CD8-positive, alpha-beta memory T cell (primary cell): ENCODE measurements at regions not wholly inside any gene's neighbourhood (a gene's known extent, or its start where the extent isn't known, plus 50 kb on each side); places are given as distances from the start of the nearest gene placed in this dataset.

ENCODE experiments used
- CTCF ChIA-PET: fragments of 350-600 bp; sonication (Branson Sonifier 250); formaldehyde crosslinking; loops from one replicate; lab custom pipeline; 2021; ENCODE audit warnings: antibody characterized with exemption; lab: Charles Lee
- POLR2A ChIA-PET: fragments of 350-600 bp; sonication (Branson Sonifier 250); formaldehyde crosslinking; loops from one replicate; lab custom pipeline; 2021; ENCODE audit warnings: antibody characterized with exemption; lab: Charles Lee
- DNase-seq, 5 donors: peaks; one replicate each; pipeline versions ENCODE4 v3.0.0 to v3.0.0-alpha.2; 2020 to 2022; ENCODE audit warnings: mixed read lengths in 1 of 5
- H3K27ac ChIP-seq: one replicate; pipeline ENCODE4 v1.7.0; 2013; ENCODE audit warnings: low read depth, mild to moderate bottlenecking, low read length, moderate library complexity
- H3K27me3 ChIP-seq: 2 replicates; pipeline ENCODE4 v1.7.0; 2013; ENCODE audit warnings: low read length, mild to moderate bottlenecking; ENCODE audit not compliant: insufficient read depth, poor library complexity, severe bottlenecking
- H3K36me3 ChIP-seq: 2 replicates; pipeline ENCODE4 v1.7.0; 2013; ENCODE audit warnings: mild to moderate bottlenecking, low read length, moderate library complexity; ENCODE audit not compliant: insufficient read depth
- H3K4me1 ChIP-seq: 2 replicates; pipeline ENCODE4 v1.7.0; 2013; ENCODE audit warnings: mild to moderate bottlenecking, low read length, moderate library complexity; ENCODE audit not compliant: insufficient read depth
- H3K4me3 ChIP-seq: 2 replicates; pipeline ENCODE4 v1.7.0; 2013; ENCODE audit warnings: mild to moderate bottlenecking, low read length
- H3K9me3 ChIP-seq: 2 replicates; pipeline ENCODE4 v1.7.0; 2013; ENCODE audit warnings: mild to moderate bottlenecking, low read length
- H3K27ac Mint-ChIP-seq, 8 donors: one replicate each; pipeline ENCODE4 v1.8.0; 2020 to 2021; ENCODE audit warnings: mixed read lengths in 8 of 8, mild to moderate bottlenecking in 6 of 8, inconsistent platforms in 3 of 8, moderate library complexity in 3 of 8
- H3K27me3 Mint-ChIP-seq, 2 donors: one replicate each; pipeline ENCODE4 v1.8.0; 2020 to 2021; ENCODE audit warnings: mixed read lengths in 2 of 2, mild to moderate bottlenecking in 1 of 2, moderate library complexity in 1 of 2
- H3K36me3 Mint-ChIP-seq, 3 donors: one replicate each; pipeline ENCODE4 v1.8.0; 2020 to 2021; ENCODE audit warnings: mixed read lengths in 3 of 3, inconsistent platforms in 1 of 3, mild to moderate bottlenecking in 1 of 3
- H3K4me1 Mint-ChIP-seq, 3 donors: one replicate each; pipeline ENCODE4 v1.8.0; 2020 to 2021; ENCODE audit warnings: mixed read lengths in 3 of 3, inconsistent platforms in 1 of 3, mild to moderate bottlenecking in 1 of 3
- H3K4me3 Mint-ChIP-seq, 7 donors: one replicate each; pipeline ENCODE4 v1.8.0; 2020 to 2021; ENCODE audit warnings: mixed read lengths in 7 of 7, mild to moderate bottlenecking in 6 of 7, moderate library complexity in 4 of 7, inconsistent platforms in 2 of 7
- H3K9me3 Mint-ChIP-seq, 5 donors: one replicate each; pipeline ENCODE4 v1.8.0; 2020 to 2022; ENCODE audit warnings: mixed read lengths in 5 of 5, mild to moderate bottlenecking in 3 of 5, moderate library complexity in 2 of 5, inconsistent platforms in 1 of 5

DNA sequence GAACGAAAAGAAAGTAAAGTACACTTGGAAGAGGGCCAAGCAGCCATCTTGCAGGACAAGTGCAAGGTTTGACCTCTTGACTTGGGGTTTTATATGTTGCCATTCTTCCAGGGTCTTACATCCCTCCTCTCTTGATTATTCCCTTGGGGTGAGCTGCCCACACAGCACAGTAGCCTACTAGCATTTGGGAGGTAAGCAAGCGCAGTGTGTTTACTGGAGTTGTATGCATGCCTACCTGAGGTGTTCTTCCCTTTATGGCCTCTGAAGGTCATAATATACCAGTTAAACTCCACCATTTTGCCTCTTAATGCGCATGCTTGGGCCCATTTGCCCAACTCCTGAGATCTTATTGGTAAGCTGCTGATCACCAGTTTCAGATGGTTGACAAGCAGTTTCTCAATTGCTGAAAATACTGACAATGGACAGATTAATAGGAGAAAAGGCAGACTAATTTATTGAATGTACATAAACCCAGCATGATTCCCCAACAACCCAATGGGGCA, 173.8 kb upstream of the SLC30A5 start:
- no peaks in the 10 kb centered on the region for H3K4me1 Mint-ChIP-seq
- ChIA-PET CTCF (no interaction called here), POLR2A (no interaction called here)
- H3K27ac ChIP-seq = no peak overlapping the region
- no peaks in the 10 kb centered on the region for H3K4me1 ChIP-seq
- H3K27me3 ChIP-seq = no peaks in the 10 kb centered on the region
- peaks cover 18% of the 10 kb centered on the region in 2 donors for H3K27me3 Mint-ChIP-seq
- H3K9me3 ChIP-seq = peaks cover 5% of the 10 kb centered on the region
- DNase-seq = no peak
- no peak overlapping the region for H3K27ac Mint-ChIP-seq
- H3K36me3 Mint-ChIP-seq = peaks cover 0 to 2% (median 0%) of the 10 kb centered on the region in 3 donors
- H3K4me3 ChIP-seq = no peak overlapping the region
- peaks cover 0 to 8% (median 3%) of the 10 kb centered on the region in 5 donors for H3K9me3 Mint-ChIP-seq
- no peak overlapping the region for H3K4me3 Mint-ChIP-seq
- H3K36me3 ChIP-seq = no peaks in the 10 kb centered on the region

DNA sequence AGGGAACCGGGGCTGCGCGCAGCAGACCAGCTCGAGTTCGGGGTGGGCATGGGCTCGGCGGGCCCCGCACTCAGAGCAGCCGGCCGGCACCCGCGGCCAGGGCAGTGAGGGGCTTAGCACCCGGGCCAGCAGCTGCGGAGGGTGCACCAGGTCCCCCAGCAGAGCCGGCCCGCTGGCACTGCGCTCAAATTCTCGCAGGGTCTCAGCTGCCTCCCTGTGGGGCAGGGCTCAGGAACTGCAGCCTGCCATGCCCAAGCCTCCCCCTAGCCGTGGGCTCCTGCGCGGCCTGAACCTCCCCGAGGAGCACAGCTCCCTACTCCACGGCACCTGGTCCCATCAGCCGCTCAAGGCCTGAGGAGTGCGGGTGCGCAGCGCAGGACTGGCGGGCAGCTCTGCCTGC, 172.9 kb upstream of the SLC30A5 start:
- Histone ChIP-seq H3K36me3 (no peaks in the 10 kb centered on the region), H3K27ac (no peak overlapping the region), H3K4me1 (no peaks in the 10 kb centered on the region), H3K9me3 (peaks cover 5% of the 10 kb centered on the region), H3K4me3 (no peak overlapping the region), H3K27me3 (no peaks in the 10 kb centered on the region)
- Mint-ChIP-seq H3K4me1 (no peaks in the 10 kb centered on the region), H3K9me3 (peaks cover 0 to 8% (median 3%) of the 10 kb centered on the region in 5 donors), H3K27ac (no peak overlapping the region), H3K4me3 (no peak overlapping the region), H3K27me3 (peaks cover 18% of the 10 kb centered on the region in 2 donors), H3K36me3 (peaks cover 0 to 2% (median 0%) of the 10 kb centered on the region in 3 donors)
- POLR2A ChIA-PET = no interaction called here
- CTCF ChIA-PET = no interaction called here
- DNase-seq = no peak

DNA sequence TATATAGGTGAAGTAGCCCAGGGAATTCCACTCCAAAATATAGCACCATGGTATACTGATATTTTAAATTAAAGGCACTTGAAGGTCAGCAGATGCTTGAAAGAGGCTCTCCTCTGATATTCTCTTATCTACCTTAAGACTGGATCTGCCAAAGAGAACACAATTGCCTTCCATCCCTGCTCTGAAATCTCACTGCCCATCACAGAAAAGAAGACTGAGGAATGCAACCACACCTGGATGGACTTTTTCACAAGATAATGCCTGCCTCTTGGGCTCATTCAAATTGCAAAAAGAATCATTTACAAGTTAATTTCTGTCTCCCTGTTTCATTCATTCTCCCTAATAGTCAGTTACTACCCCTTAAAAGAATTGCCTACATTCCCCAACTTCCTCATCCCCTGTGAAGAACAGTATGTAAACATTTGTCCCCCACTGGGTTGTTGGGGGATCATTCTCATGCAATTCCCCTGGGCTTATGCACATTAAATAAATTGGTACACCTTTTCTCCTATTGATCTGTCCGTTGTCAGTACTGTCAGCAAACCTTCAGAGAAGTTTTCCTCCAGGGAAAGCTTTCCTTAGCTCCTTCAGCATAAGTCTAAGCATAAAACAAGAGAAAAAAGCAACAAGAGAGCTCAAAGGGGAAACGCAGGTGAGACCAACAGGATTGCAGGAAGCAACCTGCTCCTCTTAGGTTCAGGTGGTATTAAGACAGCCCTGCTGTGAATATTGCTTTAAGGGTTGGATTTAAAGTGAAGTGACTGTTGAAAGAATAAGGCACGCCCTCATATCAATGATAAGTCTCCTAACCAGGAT, 171.4 kb upstream of the SLC30A5 start:
- POLR2A ChIA-PET = no interaction called here
- Mint-ChIP-seq H3K4me1 (no peaks in the 10 kb centered on the region), H3K27me3 (peaks cover 11 to 18% of the 10 kb centered on the region in 2 donors), H3K27ac (no peak overlapping the region), H3K36me3 (peaks cover 0 to 2% (median 0%) of the 10 kb centered on the region in 3 donors), H3K9me3 (peaks cover 0 to 8% (median 3%) of the 10 kb centered on the region in 5 donors), H3K4me3 (no peak overlapping the region)
- Histone ChIP-seq H3K36me3 (no peaks in the 10 kb centered on the region), H3K9me3 (peaks cover 5% of the 10 kb centered on the region), H3K4me3 (no peak overlapping the region), H3K27me3 (no peaks in the 10 kb centered on the region), H3K27ac (no peak overlapping the region), H3K4me1 (no peaks in the 10 kb centered on the region)
- DNase-seq = no peak
- CTCF ChIA-PET = interaction anchor here (0.9 kb wide), 1 partner anchor 9 kb away, joined by 3 read pairs; no protein-coding TSS in a partner anchor

GRCh38 chr5:68924481-68925145, 169.2 kb upstream of the SLC30A5 start:
- no peaks in the 10 kb centered on the region for H3K4me1 ChIP-seq
- Mint-ChIP-seq H3K4me1 (no peaks in the 10 kb centered on the region), H3K27me3 (peaks cover 9 to 10% of the 10 kb centered on the region in 2 donors), H3K27ac (no peak overlapping the region), H3K9me3 (peaks cover 0 to 2% (median 0%) of the 10 kb centered on the region in 5 donors), H3K36me3 (no peaks in the 10 kb centered on the region), H3K4me3 (no peak overlapping the region)
- ChIA-PET POLR2A (no interaction called here), CTCF (no interaction called here)
- DNase-seq = no peak
- no peak overlapping the region for H3K27ac ChIP-seq
- no peaks in the 10 kb centered on the region for H3K36me3 ChIP-seq
- H3K4me3 ChIP-seq = no peak overlapping the region
- H3K9me3 ChIP-seq = no peaks in the 10 kb centered on the region
- H3K27me3 ChIP-seq = no peaks in the 10 kb centered on the region

DNA sequence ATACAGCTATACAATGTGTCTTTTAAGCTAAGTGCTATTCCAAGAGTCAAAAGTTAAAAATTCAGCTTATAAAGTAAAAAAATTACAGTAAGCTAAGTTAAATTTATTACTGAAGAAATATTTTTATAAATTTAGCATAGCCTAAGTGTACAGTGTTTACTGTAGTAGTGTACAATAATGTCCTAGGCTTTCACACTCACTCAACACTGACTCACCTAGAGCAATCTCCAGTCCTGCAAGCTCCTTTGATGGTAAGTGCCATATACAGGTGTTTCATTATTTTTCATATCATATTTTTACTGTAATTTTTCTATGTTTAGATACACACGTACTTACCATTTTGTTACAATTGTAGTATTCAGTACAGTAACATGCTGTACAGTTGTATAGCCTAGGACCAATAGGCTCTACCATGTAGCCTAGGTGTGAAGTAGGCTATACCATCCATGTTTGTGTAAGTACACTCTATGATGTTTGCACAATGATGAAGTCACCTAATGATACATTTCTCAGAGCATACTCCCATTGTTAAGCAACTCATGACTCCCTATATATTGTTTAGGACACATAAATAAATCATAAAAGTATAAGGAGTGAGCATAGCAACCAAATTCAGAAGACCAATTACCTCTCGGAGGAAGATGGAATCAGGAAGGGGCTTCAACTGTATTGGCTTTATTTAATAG, 165.1 kb upstream of the SLC30A5 start:
- Mint-ChIP-seq H3K4me3 (no peak overlapping the region), H3K4me1 (no peaks in the 10 kb centered on the region), H3K27ac (no peak overlapping the region), H3K27me3 (peaks cover 2 to 6% of the 10 kb centered on the region in 2 donors), H3K9me3 (peaks cover 10 to 24% (median 14%) of the 10 kb centered on the region in 5 donors), H3K36me3 (peaks cover 0 to 9% (median under 1%) of the 10 kb centered on the region in 3 donors)
- CTCF ChIA-PET = no interaction called here
- no peak for DNase-seq
- H3K27ac ChIP-seq = no peak overlapping the region
- no peaks in the 10 kb centered on the region for H3K36me3 ChIP-seq
- no peaks in the 10 kb centered on the region for H3K4me1 ChIP-seq
- no peaks in the 10 kb centered on the region for H3K27me3 ChIP-seq
- H3K4me3 ChIP-seq = no peak overlapping the region
- POLR2A ChIA-PET = no interaction called here
- no peaks in the 10 kb centered on the region for H3K9me3 ChIP-seq

DNA sequence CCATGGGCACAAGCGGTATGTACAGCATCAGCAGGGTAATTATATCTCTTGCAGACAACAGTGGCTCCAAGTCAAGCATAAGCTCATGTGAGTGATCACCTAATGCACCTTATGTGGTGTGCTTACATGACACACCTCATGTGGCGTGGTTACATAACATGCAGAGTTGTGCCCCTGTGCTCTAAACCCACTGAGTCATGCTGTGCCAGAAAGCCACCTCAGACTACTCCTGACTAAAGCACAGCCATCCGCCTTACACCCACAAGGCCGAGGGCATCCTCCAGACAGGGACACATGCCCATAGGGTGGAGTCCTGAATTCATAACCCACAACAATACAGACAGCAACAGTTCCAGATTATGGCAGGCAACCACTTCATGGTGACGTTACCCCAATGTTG, 163.7 kb upstream of the SLC30A5 start:
- Mint-ChIP-seq H3K36me3 (peaks cover 0 to 9% (median 1%) of the 10 kb centered on the region in 3 donors), H3K4me1 (no peaks in the 10 kb centered on the region), H3K27me3 (peaks cover 0 to 2% of the 10 kb centered on the region in 2 donors), H3K9me3 (peaks cover 11 to 28% (median 17%) of the 10 kb centered on the region in 5 donors), H3K4me3 (no peak overlapping the region), H3K27ac (no peak overlapping the region)
- Histone ChIP-seq H3K36me3 (no peaks in the 10 kb centered on the region), H3K4me3 (no peak overlapping the region), H3K9me3 (no peaks in the 10 kb centered on the region), H3K27ac (no peak overlapping the region), H3K27me3 (no peaks in the 10 kb centered on the region), H3K4me1 (no peaks in the 10 kb centered on the region)
- no peak for DNase-seq
- POLR2A ChIA-PET = no interaction called here
- CTCF ChIA-PET = no interaction called here

DNA sequence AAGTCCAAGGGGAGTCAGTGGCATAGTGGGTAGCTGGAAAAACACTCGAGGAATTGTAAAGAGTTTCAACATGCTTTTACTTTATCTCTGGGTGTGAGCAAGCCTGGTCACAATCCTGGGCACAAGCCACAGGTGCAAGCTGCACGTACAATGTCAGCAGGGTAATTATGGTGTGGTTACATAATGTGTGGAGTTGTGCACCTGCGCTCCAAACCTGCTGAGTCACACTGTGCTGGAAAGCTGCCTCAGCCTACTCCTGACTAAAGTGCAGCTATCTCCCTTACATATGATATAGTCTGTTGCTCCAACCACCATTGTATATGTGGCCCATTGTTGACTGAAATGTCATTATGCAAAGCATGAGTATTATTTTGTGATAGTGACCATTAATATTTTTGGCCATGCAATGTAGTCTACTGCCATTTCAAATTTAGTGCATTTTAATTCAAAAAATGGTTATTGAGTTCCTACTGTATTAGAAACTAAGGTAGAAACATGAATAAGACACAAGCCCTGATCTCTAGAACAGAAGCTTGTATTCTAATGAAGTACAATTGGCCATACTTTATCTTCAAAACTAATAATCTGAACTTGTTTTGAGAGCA, 160.9 kb upstream of the SLC30A5 start:
- no peaks in the 10 kb centered on the region for H3K36me3 ChIP-seq
- no peaks in the 10 kb centered on the region for H3K4me1 ChIP-seq
- CTCF ChIA-PET = no interaction called here
- peak in 2 of 5 donors; percentile 3 to 12 for DNase-seq
- peaks cover 0 to 4% of the 10 kb centered on the region in 2 donors for H3K27me3 Mint-ChIP-seq
- H3K9me3 ChIP-seq = no peaks in the 10 kb centered on the region
- H3K9me3 Mint-ChIP-seq = peaks cover 11 to 28% (median 17%) of the 10 kb centered on the region in 5 donors
- no peak overlapping the region for H3K27ac ChIP-seq
- no peaks in the 10 kb centered on the region for H3K4me1 Mint-ChIP-seq
- H3K4me3 ChIP-seq = no peak overlapping the region
- POLR2A ChIA-PET = no interaction called here
- H3K27me3 ChIP-seq = no peaks in the 10 kb centered on the region
- no peak overlapping the region for H3K27ac Mint-ChIP-seq
- no peak overlapping the region for H3K4me3 Mint-ChIP-seq
- H3K36me3 Mint-ChIP-seq = peaks cover 0 to 9% (median 1%) of the 10 kb centered on the region in 3 donors
